Heart left ventricle (tissue), 16 donors: ENCODE measurements at regions not wholly inside any gene's neighbourhood (a gene's known extent, or its start where the extent isn't known, plus 50 kb on each side); places are given as distances from the start of the nearest gene placed in this dataset.

Experiments
- ATAC-seq, 4 donors: fragments of 200-7000 bp; cut with Tn5 transposase; one replicate each; pipeline ENCODE4 v1.9.1; 2020 to 2022; ENCODE audit warnings: moderate library complexity in 4 of 4, mild to moderate bottlenecking in 3 of 4, moderate number of reproducible peaks in 1 of 4
- DNase-seq, 5 donors: peaks; one replicate each; pipeline ENCODE4 v3.0.0-alpha.2; 2020
- H3K27ac ChIP-seq, 12 donors: fragments of 200-600 bp; sonication (generic) in 4 of 12; one replicate each; pipeline versions ENCODE4 v1.5.0 to v1.8.0; 2016 to 2022; ENCODE audit warnings: mild to moderate bottlenecking in 2 of 12
- H3K27me3 ChIP-seq, 9 donors: fragments of 200-600 bp; sonication (generic) in 2 of 9; one replicate each; pipeline versions ENCODE4 v1.5.1 to v1.8.0; 2016 to 2022; ENCODE audit warnings: mild to moderate bottlenecking in 3 of 9
- H3K36me3 ChIP-seq, 9 donors: fragments of 200-600 bp; sonication (generic) in 2 of 9; one replicate each; pipeline versions ENCODE4 v1.5.0 to v1.8.0; 2018 to 2022; ENCODE audit warnings: mild to moderate bottlenecking in 2 of 9
- H3K4me1 ChIP-seq, 12 donors: fragments of 200-600 bp; sonication (generic) in 4 of 12; one replicate each; pipeline versions ENCODE4 v1.5.0 to v1.8.0; 2016 to 2022; ENCODE audit warnings: mild to moderate bottlenecking in 3 of 12
- H3K4me3 ChIP-seq, 12 donors: fragments of 200-600 bp; sonication (generic) in 4 of 12; one replicate each; pipeline versions ENCODE4 v1.5.0 to v1.8.0; 2017 to 2022; ENCODE audit warnings: mild to moderate bottlenecking in 9 of 12, moderate library complexity in 4 of 12
- H3K9me3 ChIP-seq, 12 donors: fragments of 200-600 bp; sonication (generic) in 4 of 12; one replicate each; pipeline versions ENCODE4 v1.5.0 to v1.8.0; 2016 to 2022; ENCODE audit warnings: mild to moderate bottlenecking in 1 of 12
- POLR2A ChIP-seq, 2 donors: fragments of 450-650 bp; IDR thresholded peaks; one replicate each; pipeline ENCODE4 v1.6.1; 2017; ENCODE audit warnings: antibody characterized with exemption in 2 of 2, mild to moderate bottlenecking in 2 of 2, moderate library complexity in 2 of 2
- WGBS, 4 donors: extraction: QIAGEN DNeasy Blood & Tissue Kit in 2 of 4; methylation state at CpG; one replicate each; pipeline versions ENCODE4 v1.1.5 to v1.1.7; 2013 to 2018; 5-methylcytosine and 5-hydroxymethylcytosine counted together
- intact Hi-C, 10 donors: fragments of 100-400 bp; cut with DNase I; formaldehyde crosslinking; loops; one replicate each; pipeline versions ENCODE4 v1.11.1 to v1.14.2; 2022
- TF ChIP-seq, protein P1 (sequence below), 12 donors: fragments of 200-600 bp; sonication (generic) in 4 of 12; IDR thresholded peaks; one replicate each; pipeline versions ENCODE4 v1.5.0 to v1.8.0; 2018 to 2022; ENCODE audit warnings: antibody characterized with exemption in 12 of 12, mild to moderate bottlenecking in 5 of 12
- donor health status: ischemic (EF 13 %, LVEDD 7.1; RV severe dilation, severe dysfunction).
- donor health status: healthy with polysubstance abuse.
- donor health status: DM: no; HTN: yes; CAD: no.
- donor health status: DM: no; HTN: no; CAD: no.
- donor health status: ischemic (EF 25% LVEDD 6.9; RV normal size, moderate dysfunction).
- donor health status: ischemic (EF 25% LVEDD 5.7; RV mildly dilated, moderate dysfunction).
- donor health status: healthy.
- donor health status: DM: yes; HTN: yes; CAD: no.
- donor health status: ischemic (EF 35%, LVEDD 5.7; RV mildly dilated, moderate dysfunction).
- donor health status: nonischemic (EF 11% LVEDD 7.7; RV severe dilation, severe dysfunction).
- donor health status: DM: yes; HTN: yes; CAD: no.
- donor health status: PGD.
- donor health status: ischemic (EF 29% LVEDD 5.4; RV normal size, mild dysfunction).
- donor health status: nonischemic (EF 23%, LVEDD 6.1; RV moderate dilation, normal function).

- Histone ChIP-seq H3K27ac (no peak overlapping the region), H3K27me3 (no peaks in the 10 kb centered on the region), H3K36me3 (no peaks in the 10 kb centered on the region), H3K9me3 (peaks cover 0 to 10% (median 0%) of the 10 kb centered on the region in 12 donors), H3K4me3 (no peak overlapping the region), H3K4me1 (no peaks in the 10 kb centered on the region)
- intact Hi-C loops, result no loop called here
- 60 to 64% (median 62%) methylated on average over 2 of the region's 2 CpGs for WGBS, 4 donors
- ATAC-seq, result no peak
- TF ChIP-seq POLR2A (IDR thresholded peaks at IDR 0.05), result no peak
- TF ChIP-seq, protein P1, sequence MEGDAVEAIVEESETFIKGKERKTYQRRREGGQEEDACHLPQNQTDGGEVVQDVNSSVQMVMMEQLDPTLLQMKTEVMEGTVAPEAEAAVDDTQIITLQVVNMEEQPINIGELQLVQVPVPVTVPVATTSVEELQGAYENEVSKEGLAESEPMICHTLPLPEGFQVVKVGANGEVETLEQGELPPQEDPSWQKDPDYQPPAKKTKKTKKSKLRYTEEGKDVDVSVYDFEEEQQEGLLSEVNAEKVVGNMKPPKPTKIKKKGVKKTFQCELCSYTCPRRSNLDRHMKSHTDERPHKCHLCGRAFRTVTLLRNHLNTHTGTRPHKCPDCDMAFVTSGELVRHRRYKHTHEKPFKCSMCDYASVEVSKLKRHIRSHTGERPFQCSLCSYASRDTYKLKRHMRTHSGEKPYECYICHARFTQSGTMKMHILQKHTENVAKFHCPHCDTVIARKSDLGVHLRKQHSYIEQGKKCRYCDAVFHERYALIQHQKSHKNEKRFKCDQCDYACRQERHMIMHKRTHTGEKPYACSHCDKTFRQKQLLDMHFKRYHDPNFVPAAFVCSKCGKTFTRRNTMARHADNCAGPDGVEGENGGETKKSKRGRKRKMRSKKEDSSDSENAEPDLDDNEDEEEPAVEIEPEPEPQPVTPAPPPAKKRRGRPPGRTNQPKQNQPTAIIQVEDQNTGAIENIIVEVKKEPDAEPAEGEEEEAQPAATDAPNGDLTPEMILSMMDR (IDR thresholded peaks at IDR 0.05), result no peak
- DNase-seq, result no peak
These were observed 1207.3 kb downstream of the SLC16A7 start for GRCh38 chr12:60803147-60803546.

DNA sequence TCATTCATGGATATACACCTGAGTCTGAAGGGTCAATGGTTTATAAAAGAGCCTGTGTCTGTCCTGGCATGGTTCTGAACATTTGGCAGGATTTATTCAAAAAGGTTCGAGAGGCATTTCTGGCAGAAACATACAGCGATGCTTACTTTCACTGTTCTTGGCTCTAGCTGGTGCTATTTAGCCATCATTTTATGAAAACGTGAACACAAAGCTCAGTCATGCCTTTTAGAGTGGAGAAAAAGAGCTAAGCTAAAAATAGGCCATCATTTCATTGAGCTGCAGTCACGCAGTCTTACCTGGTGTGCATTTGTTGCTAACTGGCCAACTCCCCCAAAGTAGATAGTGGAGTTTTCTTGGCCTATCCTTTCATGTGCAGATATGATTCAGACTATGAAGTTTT, 1209.5 kb downstream of the SLC16A7 start:
- WGBS, 4 donors, result 52 to 58% (median 55%) methylated on average over 4 of the region's 4 CpGs
- Histone ChIP-seq H3K4me1 (no peaks in the 10 kb centered on the region), H3K27me3 (no peaks in the 10 kb centered on the region), H3K4me3 (no peak overlapping the region), H3K27ac (no peak overlapping the region), H3K36me3 (no peaks in the 10 kb centered on the region), H3K9me3 (peaks cover 0 to 9% (median 0%) of the 10 kb centered on the region in 12 donors)
- ATAC-seq, result no peak
- intact Hi-C loops, result no loop called here
- DNase-seq, result no peak
- TF ChIP-seq POLR2A (IDR thresholded peaks at IDR 0.05), result no peak
- TF ChIP-seq, protein P1 (IDR thresholded peaks at IDR 0.05), result no peak

- 85 to 94% (median 88%) methylated on average over 1 of the region's 1 CpG for WGBS, 4 donors
- no peak for ATAC-seq
- intact Hi-C loops, result no loop called here
- no peak overlapping the region for H3K4me3 ChIP-seq
- no peak overlapping the region for H3K27ac ChIP-seq
- H3K36me3 ChIP-seq, result no peaks in the 10 kb centered on the region
- H3K4me1 ChIP-seq, result no peaks in the 10 kb centered on the region
- DNase-seq, result no peak
- no peaks in the 10 kb centered on the region for H3K27me3 ChIP-seq
- TF ChIP-seq, protein P1 (IDR thresholded peaks at IDR 0.05), result no peak
- TF ChIP-seq POLR2A (IDR thresholded peaks at IDR 0.05), result no peak
- peaks cover 0 to 18% (median 0%) of the 10 kb centered on the region in 12 donors for H3K9me3 ChIP-seq
These were observed 1224.0 kb downstream of the SLC16A7 start for GRCh38 chr12:60819794-60820193.

- H3K9me3 ChIP-seq, result peaks cover 0 to 10% (median 0%) of the 10 kb centered on the region in 12 donors
- H3K4me3 ChIP-seq, result no peak overlapping the region
- WGBS, 4 donors, result 45 to 60% (median 51%) methylated on average over 4 of the region's 4 CpGs
- DNase-seq, result no peak
- H3K27me3 ChIP-seq, result no peaks in the 10 kb centered on the region
- TF ChIP-seq, protein P1 (IDR thresholded peaks at IDR 0.05), result no peak
- no peak for TF ChIP-seq POLR2A (IDR thresholded peaks at IDR 0.05)
- no peak for ATAC-seq
- no peaks in the 10 kb centered on the region for H3K4me1 ChIP-seq
- intact Hi-C loops, result no loop called here
- H3K27ac ChIP-seq, result no peak overlapping the region
- no peaks in the 10 kb centered on the region for H3K36me3 ChIP-seq
These were observed 1226.8 kb downstream of the SLC16A7 start for GRCh38 chr12:60822580-60822979.
